Suprapubic skin (tissue), 2 donors: ENCODE measurements at regions not wholly inside any gene's neighbourhood (a gene's known extent, or its start where the extent isn't known, plus 50 kb on each side); places are given as distances from the start of the nearest gene placed in this dataset.

Experiments
- EP300 ChIP-seq: sonication (generic); formaldehyde crosslinking; IDR thresholded peaks from one replicate; pipeline ENCODE4 v1.6.1; 2017; ENCODE audit warnings: antibody characterized with exemption
- POLR2A ChIP-seq, 2 donors: fragments of 450-650 bp; IDR thresholded peaks; one replicate each; pipeline ENCODE4 v1.6.1; 2017; ENCODE audit warnings: antibody characterized with exemption in 2 of 2, mild to moderate bottlenecking in 2 of 2, moderate library complexity in 2 of 2

- no peak for TF ChIP-seq POLR2A (IDR thresholded peaks at IDR 0.05)
- TF ChIP-seq EP300 = no peak
Observed at GRCh38 chrX:95666056-95666455, 1018.6 kb upstream of the DIAPH2 start.
